OCI-LY1 (cell line): ENCODE measurements at regions not wholly inside any gene's neighbourhood (a gene's known extent, or its start where the extent isn't known, plus 50 kb on each side); places are given as distances from the start of the nearest gene placed in this dataset.
A peak's percentile ranks its signal among the peaks of the same experiment; 100 is the strongest.

Experiments
- CTCF ChIP-seq: fragments of 200-600 bp; sonication (generic), shearing (Covaris generic); IDR thresholded peaks from 2 replicates; pipeline ENCODE4 v1.5.1; 2017; ENCODE audit warnings: mild to moderate bottlenecking, antibody characterized with exemption, low read length, moderate library complexity, mixed read lengths
- EZH2 ChIP-seq: fragments of 200-600 bp; sonication (generic), shearing (Covaris generic); IDR thresholded peaks from 2 replicates; pipeline ENCODE4 v1.8.0; 2017; ENCODE audit warnings: borderline replicate concordance, mixed run types, mild to moderate bottlenecking, antibody characterized with exemption, low read length, moderate library complexity, mixed read lengths

GRCh38 chr4:157992038-157992705, 180.7 kb downstream of the GASK1B start:
- TF ChIP-seq CTCF (peak; percentile 67), EZH2 (no peak)
